NOMO-1 treated with dmso at 0.1 percent for 144 hours (cell line): ENCODE measurements at regions not wholly inside any gene's neighbourhood (a gene's known extent, or its start where the extent isn't known, plus 50 kb on each side); places are given as distances from the start of the nearest gene placed in this dataset.

Source experiments
- DNase-seq: peaks from one replicate; lab custom pipeline; 2025; ENCODE audit not compliant: unreplicated experiment; lab: John Stamatoyannopoulos, UW

DNA sequence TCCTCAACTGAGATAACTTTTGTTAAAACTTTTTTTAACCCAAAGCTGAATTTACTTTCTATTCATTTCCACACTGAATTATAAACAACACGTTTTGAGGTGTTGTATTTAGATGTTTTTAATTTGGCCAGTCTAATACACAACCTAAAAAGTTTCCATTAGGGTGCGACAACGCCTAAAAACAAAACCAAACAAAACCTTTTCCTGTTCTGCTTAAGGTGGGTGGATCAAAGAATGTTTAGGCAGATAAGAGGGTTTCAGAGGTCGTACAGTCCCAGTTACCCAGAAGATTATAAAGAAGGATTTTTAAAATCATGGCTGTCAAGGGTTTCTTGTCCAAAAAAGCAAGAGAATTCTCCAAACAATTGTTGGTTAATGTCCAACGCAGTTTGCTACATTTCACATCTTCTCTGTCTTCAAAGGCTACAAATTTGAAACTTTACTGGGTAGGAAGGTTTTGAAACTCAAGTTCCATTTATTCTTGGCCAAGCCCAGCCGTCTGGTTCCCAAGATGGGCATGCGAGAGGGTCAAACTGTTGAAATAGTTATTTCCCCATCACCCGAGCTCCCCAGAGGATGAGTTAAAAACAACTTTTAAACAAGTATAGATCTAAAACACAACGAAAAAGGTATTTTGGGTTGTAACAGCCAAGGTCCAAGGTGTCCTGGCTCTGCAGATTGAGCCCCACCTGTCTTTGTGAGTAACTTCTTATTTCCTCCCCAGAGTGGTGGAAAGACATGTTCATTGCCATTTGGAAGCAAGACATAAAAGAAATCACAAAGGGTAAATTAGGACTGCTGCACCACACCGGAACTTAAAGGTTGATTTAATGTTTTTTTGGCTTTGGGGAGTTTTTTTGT is 122.8 kb upstream of the MAP3K1 start:
- DNase-seq: no peak

GRCh38 chr5:56688402-56688801 is 126.9 kb upstream of the MAP3K1 start:
- no peak for DNase-seq

GRCh38 chr5:56686337-56687195 is 128.8 kb upstream of the MAP3K1 start:
- peak; percentile 53 for DNase-seq

DNA sequence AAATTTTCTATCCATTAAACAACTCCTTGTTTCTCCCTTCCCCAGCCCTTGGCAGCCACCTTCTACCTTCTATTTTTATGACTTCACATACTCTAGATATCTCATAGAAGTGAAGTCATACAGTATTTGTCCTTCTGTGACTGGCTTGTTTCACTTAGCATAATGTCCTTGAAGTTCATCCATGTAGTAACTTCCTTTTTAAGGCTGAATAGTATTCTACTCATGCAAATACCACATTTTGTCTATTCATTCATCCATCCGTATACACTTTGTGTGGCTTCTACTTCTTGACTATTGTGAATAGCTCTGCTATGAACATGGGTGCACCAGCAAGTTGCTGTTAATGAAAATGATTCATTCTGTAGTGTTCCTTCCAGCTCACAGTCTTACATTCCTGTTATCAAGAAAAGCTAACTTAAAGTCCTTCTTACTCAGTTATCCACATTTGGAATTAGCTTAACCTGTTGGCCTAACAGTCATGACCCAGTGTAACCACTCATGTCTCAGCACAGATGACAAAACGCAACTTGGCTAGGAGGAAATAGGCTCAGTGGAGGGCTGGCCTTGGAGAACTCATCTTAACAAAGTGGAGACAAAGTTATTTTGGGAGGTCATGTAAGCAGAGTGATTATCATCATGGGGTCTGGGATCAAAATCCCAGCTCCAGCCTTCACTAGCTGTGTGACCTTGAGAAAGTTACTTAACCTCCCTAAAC is 129.7 kb upstream of the MAP3K1 start:
- no peak for DNase-seq

DNA sequence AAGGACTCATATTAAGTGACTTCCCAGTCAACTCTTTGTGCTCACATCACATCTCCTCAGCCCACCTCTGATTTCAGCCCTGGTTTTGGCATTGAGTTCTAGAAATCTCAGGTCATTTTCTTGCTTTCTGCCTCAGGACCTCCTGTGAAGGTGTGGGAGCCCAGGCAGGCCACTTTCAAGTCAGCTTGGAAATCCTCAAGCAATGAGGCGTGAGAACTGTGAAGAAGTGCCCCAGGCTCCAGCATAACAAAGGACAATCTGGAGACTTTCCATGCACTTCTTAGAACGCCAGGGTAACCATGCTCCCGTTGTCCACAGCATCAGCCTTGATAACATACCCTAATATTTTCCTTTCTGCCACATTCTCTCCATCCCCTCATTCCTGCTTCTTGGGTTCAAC is 131.2 kb upstream of the MAP3K1 start:
- no peak for DNase-seq

DNA sequence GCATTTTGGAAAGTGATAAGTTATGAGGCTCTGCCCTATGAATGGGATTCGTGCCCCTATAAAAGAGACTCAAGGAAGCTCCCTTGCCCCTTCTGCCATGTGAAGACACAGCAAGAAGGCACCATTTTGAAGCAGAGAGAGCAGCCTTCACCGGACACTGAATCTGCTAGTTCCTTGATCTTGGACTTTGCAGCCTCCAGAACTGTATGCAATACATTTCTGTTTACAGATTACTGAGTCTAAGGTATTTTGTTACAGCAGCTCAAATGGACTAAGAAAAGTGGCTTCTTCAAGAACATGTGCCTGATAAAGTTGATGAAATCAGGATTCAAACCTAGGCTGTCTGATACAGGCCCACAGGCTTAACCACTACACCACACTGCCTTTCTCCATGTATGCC is 131.6 kb upstream of the MAP3K1 start:
- DNase-seq: no peak

GRCh38 chr5:56683281-56683680 is 132.1 kb upstream of the MAP3K1 start:
- DNase-seq: no peak

DNA sequence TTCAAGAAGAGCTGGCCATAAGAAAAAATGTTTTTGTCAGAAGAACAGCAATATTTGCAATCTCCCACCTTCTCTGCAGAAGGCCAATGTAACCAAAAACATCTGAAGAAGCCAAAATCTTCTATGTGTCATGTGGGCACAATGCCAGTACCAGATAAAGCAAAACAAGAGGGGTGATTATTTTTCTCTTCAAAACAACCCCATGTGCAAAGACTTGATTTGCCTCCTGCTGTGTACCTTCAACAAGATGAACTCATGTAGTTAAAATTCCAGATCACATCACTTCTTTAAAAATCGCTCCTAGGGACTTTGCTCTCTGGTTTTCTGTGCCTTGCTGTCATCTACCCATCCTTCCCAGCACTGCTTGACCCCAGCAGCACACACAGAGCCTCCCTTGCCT is 134.0 kb upstream of the MAP3K1 start:
- no peak for DNase-seq

- DNase-seq: no peak
Measured at GRCh38 chr5:56680731-56681130, 134.6 kb upstream of the MAP3K1 start.

GRCh38 chr5:56677690-56678305 is 137.6 kb upstream of the MAP3K1 start:
- peak; percentile 48 for DNase-seq

DNA sequence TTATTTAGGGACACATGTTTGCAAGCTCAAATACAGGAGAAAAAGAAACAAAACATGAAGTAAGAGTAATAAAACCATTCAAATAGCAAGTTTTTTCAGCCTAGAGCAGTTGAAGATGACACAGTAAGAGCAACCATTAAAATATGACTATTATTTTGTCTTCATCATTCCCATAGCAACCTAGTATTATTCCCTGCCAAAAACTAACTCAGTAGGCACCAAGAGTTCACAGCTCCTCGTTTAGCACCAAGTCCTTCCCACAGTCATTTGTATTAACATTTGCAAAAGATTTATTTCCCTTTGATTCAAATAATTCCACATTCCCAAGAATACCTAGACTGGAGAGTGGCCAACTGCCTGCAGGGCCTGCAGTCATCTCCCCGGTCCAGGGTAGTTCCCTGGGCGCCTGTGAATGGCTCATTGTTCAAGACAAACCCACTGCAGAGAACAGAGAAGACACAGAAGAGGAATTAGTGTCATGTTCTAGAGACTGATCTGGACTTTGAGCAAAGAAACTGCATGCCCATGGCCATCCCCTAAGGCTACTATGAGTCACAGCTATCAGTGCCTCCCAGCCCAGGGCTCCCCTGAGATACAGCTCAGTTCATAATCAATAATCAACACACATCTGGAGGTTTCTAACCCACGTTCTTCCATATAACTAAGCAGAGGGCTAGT is 139.1 kb upstream of the MAP3K1 start:
- no peak for DNase-seq

DNA sequence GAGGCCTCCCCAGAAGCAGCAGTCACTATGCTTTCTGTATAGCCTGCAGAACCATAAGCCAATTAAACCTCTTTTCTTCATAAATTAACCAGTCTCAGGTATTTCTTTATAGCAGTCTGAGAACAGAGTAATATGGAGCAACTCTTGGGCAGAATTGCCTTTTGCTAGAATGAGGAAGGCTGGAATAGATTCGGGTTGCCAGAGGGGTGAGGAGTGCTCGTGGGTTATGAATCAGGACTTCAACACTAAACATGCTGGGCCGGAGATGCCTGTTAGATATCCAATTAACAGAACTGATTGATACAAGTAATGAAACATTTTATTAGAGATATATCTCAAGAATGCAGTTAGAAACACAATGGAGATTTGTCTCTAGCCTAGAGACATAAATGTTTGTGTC is 140.9 kb upstream of the MAP3K1 start:
- no peak for DNase-seq

- peak; percentile 53 for DNase-seq
Measured at GRCh38 chr5:56673171-56673570, 142.2 kb upstream of the MAP3K1 start.

DNA sequence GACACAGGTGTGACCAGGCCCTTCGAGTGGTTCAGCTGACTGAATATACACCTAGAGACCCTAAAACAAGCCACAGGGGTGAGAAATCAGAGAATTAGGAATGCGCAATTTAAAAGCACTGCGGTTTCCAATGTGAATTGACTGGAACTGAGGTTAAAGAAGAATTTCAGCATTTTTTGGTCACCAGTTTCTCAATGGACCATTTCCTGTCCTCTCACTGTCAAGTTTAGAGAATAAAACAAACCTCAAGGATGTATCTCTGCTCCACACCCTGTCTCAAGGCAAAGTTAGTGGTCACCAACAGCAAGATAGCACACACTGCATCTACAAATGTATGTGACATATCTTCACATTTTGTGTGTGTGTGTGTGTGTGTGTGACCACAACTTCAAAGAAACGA is 143.8 kb upstream of the MAP3K1 start:
- peak; percentile 29 for DNase-seq

DNA sequence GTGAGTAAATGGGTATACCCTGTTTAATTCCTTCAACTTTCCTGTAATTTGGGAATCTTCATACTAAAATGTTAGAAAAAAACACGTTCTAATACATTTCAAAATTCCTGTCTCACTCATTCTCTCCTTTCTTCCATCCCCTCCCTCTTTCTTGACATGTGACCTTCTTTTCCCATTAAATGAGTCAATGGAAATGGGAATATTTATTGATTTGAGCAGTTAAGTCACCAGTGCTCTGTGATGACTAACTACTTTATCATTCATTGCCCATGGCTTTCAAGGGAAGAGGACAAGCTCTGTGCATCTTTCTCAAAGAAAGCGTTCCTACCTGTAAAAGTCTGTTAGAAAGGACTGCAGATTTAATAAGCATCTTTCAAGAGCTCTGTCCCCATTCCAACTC is 144.4 kb upstream of the MAP3K1 start:
- no peak for DNase-seq

DNA sequence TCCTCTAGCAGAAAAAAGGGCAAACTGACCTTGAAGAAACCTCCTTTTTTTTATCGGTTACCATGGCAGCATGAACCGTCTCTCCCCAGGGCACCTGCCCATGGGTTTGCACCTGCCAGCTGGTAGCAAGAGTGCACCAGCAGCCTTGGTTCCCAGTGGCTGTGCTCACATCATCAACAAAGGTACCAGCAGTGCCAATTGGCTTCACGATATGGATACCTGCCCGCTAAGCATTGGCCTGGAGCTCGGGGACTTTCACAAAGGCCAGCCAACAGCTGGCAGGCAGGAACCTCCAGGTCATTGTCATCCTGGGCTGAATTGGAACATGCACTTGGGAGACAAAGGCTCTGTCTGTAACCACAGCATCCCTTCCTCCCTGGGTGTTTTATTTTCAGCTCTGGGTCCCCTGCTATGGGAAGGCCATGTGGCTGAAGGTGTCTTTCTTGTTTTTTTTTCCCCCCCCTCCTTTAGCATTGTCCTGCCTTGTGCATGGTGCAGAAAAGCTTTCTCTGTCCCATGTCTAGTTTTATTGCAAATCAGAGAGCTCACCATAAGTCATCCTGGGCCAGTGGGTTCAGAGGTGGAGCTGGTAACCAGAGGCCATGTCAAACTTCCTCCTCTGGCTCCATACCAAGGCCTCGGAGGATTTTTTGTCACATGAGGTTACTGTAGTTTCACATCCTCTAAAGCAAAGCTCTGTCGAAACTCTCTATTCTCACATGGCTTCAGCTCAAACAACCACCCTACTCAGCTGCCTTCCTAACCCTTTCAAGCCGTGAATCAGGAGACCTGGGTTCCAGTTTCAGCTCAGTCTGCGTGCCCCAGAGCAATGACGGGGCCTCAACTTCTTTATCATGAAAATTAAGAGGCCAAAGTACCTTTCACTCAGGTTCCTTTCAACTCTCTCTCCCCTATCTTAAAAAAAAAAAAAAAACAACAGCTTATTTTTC is 145.5 kb upstream of the MAP3K1 start:
- DNase-seq: peak; percentile 94

DNA sequence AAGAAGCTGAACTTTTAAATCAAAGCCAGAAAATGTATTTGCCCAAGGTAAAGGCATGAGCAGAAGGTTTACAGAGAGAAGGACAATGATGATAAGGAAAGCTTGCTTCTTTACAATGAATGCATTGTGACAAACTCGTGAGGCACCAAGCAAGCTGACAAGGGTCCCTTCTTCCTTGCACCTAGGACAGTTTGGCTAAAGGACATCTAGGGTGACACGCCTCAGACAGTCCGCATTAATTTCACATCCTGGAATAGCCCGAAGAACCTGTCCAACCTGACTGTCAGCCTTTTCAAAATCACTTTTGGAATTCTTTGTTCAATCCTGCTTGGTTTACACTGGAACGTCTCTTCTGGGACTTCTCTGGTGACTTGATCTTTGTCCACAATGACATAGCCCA is 146.4 kb upstream of the MAP3K1 start:
- no peak for DNase-seq

DNA sequence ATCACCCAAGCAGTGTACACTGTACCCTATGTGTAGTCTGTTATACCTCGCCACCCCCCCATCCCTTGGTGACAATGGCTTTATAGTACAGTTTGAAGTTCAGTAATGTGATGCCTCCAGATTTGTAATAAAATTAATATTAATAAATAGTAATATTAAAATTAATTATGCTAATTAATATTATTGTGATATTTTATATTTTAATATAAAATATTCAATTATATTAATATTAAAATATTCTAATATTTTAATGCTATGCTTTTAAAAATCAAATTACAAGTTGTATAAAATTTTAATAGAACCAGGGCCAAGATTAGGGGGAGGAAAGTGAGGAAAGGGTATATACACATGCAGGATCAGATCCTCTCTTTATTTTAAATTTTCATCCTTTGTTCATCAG is 147.7 kb upstream of the MAP3K1 start:
- no peak for DNase-seq

GRCh38 chr5:56666901-56667300 is 148.4 kb upstream of the MAP3K1 start:
- no peak for DNase-seq
